ENCODE measurements at regions not wholly inside any gene's neighbourhood (a gene's known extent, or its start where the extent isn't known, plus 50 kb on each side); places are given as distances from the start of the nearest gene placed in this dataset.

- TF ChIP-seq, protein P1, sequence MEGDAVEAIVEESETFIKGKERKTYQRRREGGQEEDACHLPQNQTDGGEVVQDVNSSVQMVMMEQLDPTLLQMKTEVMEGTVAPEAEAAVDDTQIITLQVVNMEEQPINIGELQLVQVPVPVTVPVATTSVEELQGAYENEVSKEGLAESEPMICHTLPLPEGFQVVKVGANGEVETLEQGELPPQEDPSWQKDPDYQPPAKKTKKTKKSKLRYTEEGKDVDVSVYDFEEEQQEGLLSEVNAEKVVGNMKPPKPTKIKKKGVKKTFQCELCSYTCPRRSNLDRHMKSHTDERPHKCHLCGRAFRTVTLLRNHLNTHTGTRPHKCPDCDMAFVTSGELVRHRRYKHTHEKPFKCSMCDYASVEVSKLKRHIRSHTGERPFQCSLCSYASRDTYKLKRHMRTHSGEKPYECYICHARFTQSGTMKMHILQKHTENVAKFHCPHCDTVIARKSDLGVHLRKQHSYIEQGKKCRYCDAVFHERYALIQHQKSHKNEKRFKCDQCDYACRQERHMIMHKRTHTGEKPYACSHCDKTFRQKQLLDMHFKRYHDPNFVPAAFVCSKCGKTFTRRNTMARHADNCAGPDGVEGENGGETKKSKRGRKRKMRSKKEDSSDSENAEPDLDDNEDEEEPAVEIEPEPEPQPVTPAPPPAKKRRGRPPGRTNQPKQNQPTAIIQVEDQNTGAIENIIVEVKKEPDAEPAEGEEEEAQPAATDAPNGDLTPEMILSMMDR (IDR thresholded peaks at IDR 0.05): no peak
- no peak for TF ChIP-seq EZH2 (IDR thresholded peaks at IDR 0.05)
Observed at GRCh38 chr1:115196296-115196695, 107.0 kb upstream of the TSPAN2 start.

Data from neural progenitor cell (in vitro differentiated cells).